DOHH2 (cell line): ENCODE measurements at regions not wholly inside any gene's neighbourhood (a gene's known extent, or its start where the extent isn't known, plus 50 kb on each side); places are given as distances from the start of the nearest gene placed in this dataset.

ENCODE experiments used
- EZH2phosphoT487 ChIP-seq: fragments of 200-600 bp; sonication (generic); IDR thresholded peaks from 2 replicates; pipeline ENCODE4 v1.6.1; 2017; ENCODE audit warnings: borderline replicate concordance, mild to moderate bottlenecking, antibody characterized with exemption, low read length, moderate library complexity, mixed read lengths
- TF ChIP-seq, protein P1 (sequence below): fragments of 200-600 bp; sonication (generic); IDR thresholded peaks from one replicate; pipeline ENCODE4 v1.5.1; 2014; ENCODE audit warnings: antibody characterized with exemption, mild to moderate bottlenecking, low read depth, low read length; ENCODE audit not compliant: poor library complexity, severe bottlenecking

DNA sequence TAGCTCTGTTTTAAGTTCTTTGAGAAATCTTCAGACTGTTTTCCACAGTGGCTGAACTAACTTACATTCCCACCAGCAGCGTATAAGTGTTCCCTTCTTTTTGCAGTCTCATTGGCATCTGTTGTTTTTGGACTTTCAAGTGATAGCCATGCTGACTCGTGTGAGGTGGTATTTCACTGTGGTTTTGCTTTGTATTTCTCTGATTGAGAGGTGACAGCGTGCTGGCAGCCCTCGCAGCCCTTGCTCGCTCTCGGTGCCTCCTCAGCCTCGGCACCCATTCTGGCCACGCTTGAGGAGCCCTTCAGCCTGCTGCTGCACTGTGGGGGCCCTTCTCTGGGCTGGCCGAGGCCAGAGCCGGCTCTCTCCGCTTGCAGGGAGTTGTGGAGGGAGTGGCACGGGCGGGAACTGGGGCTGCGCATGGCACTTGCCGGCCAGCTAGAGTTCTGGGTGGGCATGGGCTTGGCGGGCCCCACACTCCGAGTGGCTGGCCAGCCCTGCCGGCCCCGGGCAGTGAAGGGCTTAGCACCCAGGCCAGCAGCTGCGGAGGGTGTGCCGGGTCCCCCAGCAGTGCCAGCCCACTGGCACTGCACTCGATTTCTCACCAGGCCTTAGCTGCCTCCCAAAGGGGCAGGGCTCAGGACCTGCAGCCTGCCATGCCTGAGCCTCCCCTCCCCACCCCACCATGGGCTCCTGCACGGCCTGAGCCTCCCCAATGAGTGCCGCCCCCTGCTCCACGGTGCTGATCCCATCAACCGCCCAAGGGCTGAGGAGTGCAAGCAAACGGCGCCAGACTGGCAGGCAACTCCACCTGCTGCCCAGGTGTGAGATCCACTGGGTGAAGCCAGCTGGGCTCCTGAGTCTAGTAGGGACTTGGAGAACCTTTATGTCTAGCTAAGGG lies 151.8 kb downstream of the IRS1 start:
- TF ChIP-seq, protein P1, sequence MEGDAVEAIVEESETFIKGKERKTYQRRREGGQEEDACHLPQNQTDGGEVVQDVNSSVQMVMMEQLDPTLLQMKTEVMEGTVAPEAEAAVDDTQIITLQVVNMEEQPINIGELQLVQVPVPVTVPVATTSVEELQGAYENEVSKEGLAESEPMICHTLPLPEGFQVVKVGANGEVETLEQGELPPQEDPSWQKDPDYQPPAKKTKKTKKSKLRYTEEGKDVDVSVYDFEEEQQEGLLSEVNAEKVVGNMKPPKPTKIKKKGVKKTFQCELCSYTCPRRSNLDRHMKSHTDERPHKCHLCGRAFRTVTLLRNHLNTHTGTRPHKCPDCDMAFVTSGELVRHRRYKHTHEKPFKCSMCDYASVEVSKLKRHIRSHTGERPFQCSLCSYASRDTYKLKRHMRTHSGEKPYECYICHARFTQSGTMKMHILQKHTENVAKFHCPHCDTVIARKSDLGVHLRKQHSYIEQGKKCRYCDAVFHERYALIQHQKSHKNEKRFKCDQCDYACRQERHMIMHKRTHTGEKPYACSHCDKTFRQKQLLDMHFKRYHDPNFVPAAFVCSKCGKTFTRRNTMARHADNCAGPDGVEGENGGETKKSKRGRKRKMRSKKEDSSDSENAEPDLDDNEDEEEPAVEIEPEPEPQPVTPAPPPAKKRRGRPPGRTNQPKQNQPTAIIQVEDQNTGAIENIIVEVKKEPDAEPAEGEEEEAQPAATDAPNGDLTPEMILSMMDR, result no peak
- TF ChIP-seq EZH2phosphoT487, result no peak
